K562 (cell line): ENCODE measurements at regions not wholly inside any gene's neighbourhood (a gene's known extent, or its start where the extent isn't known, plus 50 kb on each side); places are given as distances from the start of the nearest gene placed in this dataset.

Source experiments
- ELK1 ChIP-seq: sonication (generic); formaldehyde crosslinking; IDR thresholded peaks from 2 replicates; pipeline ENCODE4 v1.8.1; 2022; ENCODE audit warnings: missing genetic modification reagents
- MCM7 ChIP-seq, 2 experiments: fragments of 450-650 bp; IDR thresholded peaks; 2 replicates each; pipeline ENCODE4 v1.6.1; 2016 to 2018
- NFE2L1 ChIP-seq: fragments of 450-650 bp; IDR thresholded peaks from 2 replicates; pipeline ENCODE4 v1.6.1; 2016; ENCODE audit warnings: missing genetic modification characterization, low read depth, mild to moderate bottlenecking, missing compliant biosample characterization, moderate library complexity, borderline replicate concordance
- NONO ChIP-seq, 2 experiments: fragments of 200-400 bp in 1 of 2; fragments of 450-650 bp in 1 of 2; formaldehyde crosslinking in 1 of 2; IDR thresholded peaks; 2 replicates each; pipeline ENCODE4 v1.6.1; 2017; ENCODE audit warnings: low read depth in 2 of 2, mild to moderate bottlenecking in 2 of 2, moderate library complexity in 2 of 2, low read length in 1 of 2
- YY1 ChIP-seq, 3 experiments: IDR thresholded peaks; 2 replicates each; pipeline ENCODE4 v1.6.1; 2011; ENCODE audit warnings: low read length in 2 of 3, mild to moderate bottlenecking in 2 of 3, moderate library complexity in 2 of 3, borderline replicate concordance in 1 of 3, control low read depth in 1 of 3, low read depth in 1 of 3; ENCODE audit not compliant: insufficient read depth in 3 of 3, insufficient replicate concordance in 2 of 3, control insufficient read depth in 1 of 3, insufficient read length in 1 of 3; ENCODE audit errors: extremely low read depth in 1 of 3
- ZBTB33 ChIP-seq: sonication (generic); formaldehyde crosslinking; IDR thresholded peaks from 2 replicates; pipeline ENCODE4 v1.8.1; 2023; ENCODE audit warnings: mild to moderate bottlenecking, missing genetic modification reagents
- ZNF324 ChIP-seq: fragments of 250-450 bp; sonication (Bioruptor Pico); IDR thresholded peaks from 2 replicates; pipeline ENCODE4 v1.4.0; 2020; ENCODE audit warnings: mild to moderate bottlenecking
- TF ChIP-seq, protein P1 (sequence below), 3 experiments: IDR thresholded peaks in 2 of 3; conservative IDR thresholded peaks in 1 of 3; 2 replicates each; pipeline ENCODE4 v1.5.1; 2011 to 2012; ENCODE audit warnings: low read length in 3 of 3, mild to moderate bottlenecking in 3 of 3, control low read depth in 2 of 3, improper control_type of control experiment in 1 of 3, inconsistent platforms in 1 of 3, low read depth in 1 of 3, mixed read lengths in 1 of 3, moderate library complexity in 1 of 3; ENCODE audit not compliant: insufficient read depth in 2 of 3

GRCh38 chr7:46059308-46060020, 138.4 kb upstream of the IGFBP3 start:
- no peak for TF ChIP-seq MCM7 (IDR thresholded peaks at IDR 0.05)
- TF ChIP-seq YY1 (IDR thresholded peaks at IDR 0.05; ENCODE audit: borderline replicate concordance in 1 of 3, control insufficient read depth in 1 of 3, extremely low read depth in 1 of 3, insufficient read depth in 3 of 3, insufficient read length in 1 of 3, insufficient replicate concordance in 2 of 3, low read depth in 1 of 3, low read length in 2 of 3) = no peak
- no peak for TF ChIP-seq ZBTB33 (CRISPR knock-in tag)
- TF ChIP-seq, protein P1, sequence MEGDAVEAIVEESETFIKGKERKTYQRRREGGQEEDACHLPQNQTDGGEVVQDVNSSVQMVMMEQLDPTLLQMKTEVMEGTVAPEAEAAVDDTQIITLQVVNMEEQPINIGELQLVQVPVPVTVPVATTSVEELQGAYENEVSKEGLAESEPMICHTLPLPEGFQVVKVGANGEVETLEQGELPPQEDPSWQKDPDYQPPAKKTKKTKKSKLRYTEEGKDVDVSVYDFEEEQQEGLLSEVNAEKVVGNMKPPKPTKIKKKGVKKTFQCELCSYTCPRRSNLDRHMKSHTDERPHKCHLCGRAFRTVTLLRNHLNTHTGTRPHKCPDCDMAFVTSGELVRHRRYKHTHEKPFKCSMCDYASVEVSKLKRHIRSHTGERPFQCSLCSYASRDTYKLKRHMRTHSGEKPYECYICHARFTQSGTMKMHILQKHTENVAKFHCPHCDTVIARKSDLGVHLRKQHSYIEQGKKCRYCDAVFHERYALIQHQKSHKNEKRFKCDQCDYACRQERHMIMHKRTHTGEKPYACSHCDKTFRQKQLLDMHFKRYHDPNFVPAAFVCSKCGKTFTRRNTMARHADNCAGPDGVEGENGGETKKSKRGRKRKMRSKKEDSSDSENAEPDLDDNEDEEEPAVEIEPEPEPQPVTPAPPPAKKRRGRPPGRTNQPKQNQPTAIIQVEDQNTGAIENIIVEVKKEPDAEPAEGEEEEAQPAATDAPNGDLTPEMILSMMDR (IDR thresholded peaks at IDR 0.05 in 2 of 3, conservative IDR thresholded peaks at IDR 0.05 in 1 of 3; ENCODE audit: insufficient read depth in 2 of 3, low read depth in 1 of 3, low read length in 3 of 3) = no peak
- TF ChIP-seq NONO (IDR thresholded peaks at IDR 0.05; ENCODE audit: low read depth in 2 of 2, low read length in 1 of 2) = no peak
- TF ChIP-seq NFE2L1 (tag) = no peak
- TF ChIP-seq ELK1 (CRISPR knock-in tag) = no peak
- TF ChIP-seq ZNF324 (CRISPR knock-in tag) = no peak
